GM18909 (cell line): ENCODE measurements at regions not wholly inside any gene's neighbourhood (a gene's known extent, or its start where the extent isn't known, plus 50 kb on each side); places are given as distances from the start of the nearest gene placed in this dataset.

Experiments
- ATAC-seq: cut with Tn5 transposase; IDR thresholded peaks from one replicate; pipeline ENCODE4 v1.9.1; 2021; ENCODE audit warnings: mild to moderate bottlenecking; ENCODE audit not compliant: unreplicated experiment, poor library complexity

DNA sequence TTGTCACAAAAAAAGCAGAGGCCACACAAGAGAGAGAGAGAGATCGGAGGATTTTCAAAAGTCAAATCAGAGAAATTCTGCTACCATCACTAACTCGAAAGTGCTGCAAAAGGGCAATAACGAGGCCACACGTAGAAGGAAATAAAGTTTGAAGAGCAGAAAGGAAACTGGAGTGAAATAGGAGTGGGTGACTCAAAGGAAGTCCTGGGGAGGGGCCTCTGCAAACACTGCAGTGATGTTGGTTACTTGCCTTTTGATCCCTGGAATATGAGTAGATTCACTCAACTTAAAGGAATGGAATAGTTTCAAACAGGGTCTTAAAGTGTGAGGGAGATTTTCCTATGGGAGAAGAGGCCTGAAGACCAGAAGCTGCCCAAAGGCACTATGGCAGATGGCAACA is 663.4 kb upstream of the LCORL start:
- ATAC-seq, result no peak

DNA sequence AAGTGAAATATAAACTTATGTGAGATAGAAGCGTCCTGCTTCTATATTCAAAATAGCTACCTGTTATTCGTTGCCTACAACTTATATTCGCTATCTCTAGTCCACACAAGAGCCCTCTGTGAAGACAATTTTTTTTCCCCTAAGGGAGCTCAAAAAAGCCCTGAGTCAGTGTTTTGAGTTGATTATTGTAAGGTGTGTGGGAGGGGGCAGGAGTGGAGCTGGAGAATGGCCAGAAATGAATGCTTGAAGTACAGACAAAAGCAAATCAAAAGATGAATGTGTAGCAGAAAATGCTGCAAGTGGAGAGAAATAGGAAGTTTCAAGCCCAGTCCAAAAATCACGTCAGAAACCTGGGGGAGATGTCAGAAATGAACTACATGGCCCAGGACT is 655.0 kb upstream of the LCORL start:
- no peak for ATAC-seq

DNA sequence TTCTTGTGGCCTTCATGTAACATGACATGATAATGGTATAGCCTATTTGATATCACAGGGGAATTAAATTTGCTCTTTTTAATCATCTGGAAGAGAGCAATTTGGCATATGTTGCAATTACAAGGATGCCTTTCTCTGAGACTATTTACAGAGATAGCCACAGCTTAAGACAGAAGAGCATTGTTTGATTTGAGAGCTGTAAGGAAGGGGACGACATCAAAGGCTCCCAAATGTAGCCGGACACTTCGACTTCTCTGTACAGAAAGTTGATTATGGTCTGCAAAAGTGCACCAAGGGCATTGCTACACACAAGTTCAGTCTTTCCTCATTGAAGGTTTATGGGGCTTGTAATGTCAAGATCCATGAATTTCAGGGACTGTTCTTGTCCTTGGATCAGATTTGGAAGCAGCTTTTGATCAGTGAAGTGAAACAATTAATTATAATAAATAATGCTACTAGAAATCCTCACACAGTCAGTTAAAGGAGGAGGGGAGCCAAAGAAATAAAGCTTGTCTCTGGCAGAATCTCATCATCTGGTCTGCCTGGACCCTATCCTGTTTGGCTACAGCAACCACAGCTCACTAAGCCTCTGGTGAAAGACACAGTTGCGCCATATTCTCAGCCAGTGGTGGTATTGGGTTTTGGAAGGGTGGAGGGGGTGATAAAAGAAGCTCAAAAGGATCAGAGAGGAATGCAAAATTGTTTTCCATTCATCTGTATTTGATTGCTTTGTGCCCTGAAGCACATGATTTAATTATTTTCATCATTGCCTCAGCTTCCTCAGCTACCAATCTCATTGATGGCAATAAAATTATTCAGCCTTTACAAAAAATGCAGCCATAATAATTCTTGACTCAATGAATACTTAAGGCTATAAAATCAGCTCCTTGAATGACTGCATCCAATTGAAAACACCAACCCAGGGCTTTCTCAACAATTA is 654.3 kb upstream of the LCORL start:
- ATAC-seq, result no peak

- ATAC-seq, result no peak
Observed at GRCh38 chr4:18670034-18670433, 648.5 kb upstream of the LCORL start.

DNA sequence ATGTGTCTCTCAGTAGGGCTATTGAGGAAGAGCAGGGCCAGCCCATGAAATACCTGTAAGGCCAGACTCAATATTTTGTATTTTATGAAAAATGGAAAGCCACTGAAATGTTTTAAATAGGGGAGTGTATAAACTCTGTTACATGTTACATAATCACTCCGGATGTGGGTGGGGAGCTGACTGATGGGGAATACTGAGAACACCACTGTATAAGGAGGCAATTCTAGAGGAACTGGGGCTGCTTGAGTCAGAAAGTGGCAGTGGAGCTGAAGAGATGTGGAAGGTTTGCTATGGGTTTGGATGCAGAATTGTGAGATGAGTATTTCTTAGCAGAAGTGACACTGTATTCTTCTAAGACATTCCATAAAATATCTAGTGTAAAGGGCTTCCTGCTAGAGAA is 647.8 kb upstream of the LCORL start:
- ATAC-seq, result no peak

DNA sequence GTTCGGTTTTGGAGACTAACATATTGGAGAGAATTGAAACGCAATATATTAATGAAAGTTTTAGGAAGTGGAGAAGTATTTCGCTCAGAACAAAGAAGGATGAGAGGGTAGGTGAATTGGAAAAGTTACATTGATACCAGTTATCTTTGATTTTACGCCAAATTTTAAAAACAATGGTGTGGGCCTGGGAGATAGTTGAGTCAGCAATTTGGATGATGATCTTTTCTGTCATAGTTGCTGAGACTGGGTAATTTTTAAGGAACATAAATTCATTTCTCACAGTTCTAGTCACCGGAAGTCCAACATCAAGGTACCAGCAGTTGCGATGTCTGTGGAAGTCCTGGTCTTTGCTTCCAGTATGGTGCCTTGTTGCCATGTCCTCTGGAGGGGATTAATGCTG is 644.8 kb upstream of the LCORL start:
- no peak for ATAC-seq

DNA sequence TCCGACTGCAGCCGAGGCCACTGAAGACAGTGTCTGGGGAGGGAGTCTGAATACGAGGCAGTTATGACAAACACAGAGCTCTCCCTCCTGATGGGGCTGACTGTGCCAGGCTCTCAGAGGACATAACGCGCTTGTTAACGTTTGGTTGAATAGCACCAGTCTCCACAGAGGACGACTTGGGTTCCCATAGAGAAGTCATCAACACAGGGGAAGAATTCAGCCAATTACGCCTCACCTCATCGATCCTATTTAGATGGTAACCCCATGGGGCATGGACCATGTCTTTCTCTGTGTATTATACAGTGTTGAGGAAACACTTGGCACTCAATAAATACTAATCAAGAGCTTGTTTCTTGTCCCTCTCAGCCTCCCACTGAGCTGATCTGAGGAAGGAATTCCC is 642.6 kb upstream of the LCORL start:
- ATAC-seq, result no peak

DNA sequence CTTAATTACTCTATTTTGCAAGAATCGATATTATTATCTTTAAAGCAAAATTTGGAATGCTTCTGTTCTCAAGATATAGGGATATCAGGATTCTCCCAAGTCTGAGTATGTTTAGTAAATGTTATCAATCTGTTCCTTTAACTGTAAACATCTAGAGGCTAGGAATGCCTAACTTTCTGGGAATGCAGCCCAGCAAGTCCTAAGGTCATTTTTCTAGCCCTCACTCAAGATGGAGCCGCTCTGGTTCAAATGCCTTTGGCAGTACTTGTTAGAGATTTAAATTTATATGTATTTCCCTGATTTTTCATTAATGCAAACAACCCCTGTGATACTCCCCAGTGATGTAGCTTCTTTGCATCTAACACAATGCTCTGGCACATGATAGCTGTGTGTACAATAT is 623.8 kb upstream of the LCORL start:
- no peak for ATAC-seq

- no peak for ATAC-seq
Observed at GRCh38 chr4:18641334-18641733, 619.8 kb upstream of the LCORL start.

DNA sequence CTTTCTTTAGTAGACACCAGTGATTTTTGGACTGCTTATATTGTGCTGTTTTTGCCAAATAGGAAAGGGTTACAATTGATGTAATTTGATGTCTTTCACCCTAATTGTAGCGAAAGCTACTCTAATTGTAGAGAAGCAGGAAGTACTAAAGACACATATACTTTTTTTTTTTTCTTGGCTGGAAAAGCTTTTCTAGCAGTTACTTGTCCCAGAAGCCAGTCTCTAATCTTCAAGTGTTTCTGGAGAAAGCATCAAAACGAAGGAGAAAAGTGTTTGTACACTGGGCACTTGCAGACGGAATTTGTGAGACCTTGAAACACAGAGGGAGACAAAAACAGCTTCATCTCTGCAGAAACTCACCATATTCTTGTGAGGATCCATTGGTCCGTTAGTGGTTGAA is 616.5 kb upstream of the LCORL start:
- ATAC-seq, result no peak

GRCh38 chr4:18636001-18636585 is 614.5 kb upstream of the LCORL start:
- no peak for ATAC-seq

DNA sequence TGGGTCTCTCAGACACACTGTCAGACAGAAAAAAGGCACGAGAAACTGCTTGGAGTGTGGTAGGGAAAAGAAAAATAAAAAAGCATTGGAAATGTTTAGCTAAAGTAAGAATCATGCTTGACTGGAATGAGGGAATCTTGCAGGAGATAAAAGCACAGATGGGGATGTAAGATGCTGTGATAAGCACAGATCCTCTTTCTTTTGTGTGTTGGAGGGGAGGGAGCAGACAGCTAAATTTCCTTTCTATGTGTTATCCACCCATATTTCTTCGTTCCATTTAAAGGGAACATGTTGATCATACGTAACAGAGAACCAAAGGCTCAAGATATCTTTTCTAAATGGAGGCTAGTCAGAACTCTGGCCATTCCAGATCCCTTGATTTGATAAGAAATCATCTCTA is 614.0 kb upstream of the LCORL start:
- no peak for ATAC-seq

DNA sequence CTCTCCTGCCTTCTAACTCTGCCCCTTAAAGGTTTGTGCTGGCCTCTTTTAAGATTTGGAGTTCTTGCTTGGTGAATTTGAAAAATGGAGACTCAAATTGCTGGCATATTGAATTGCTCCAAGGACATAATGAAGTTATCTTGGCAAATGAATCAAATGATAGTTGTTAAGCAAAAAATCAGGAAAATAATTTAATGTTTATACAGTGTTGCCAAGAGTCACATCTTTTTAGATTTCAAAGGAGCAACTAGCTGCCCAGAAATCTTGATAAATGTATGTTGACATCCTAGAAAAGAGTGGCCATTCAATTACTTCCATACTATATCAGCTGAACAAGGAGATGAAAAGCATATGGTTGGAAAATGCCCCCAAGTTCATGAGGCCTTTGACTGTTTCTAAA is 610.0 kb upstream of the LCORL start:
- no peak for ATAC-seq

GRCh38 chr4:18630218-18631110 is 608.9 kb upstream of the LCORL start:
- no peak for ATAC-seq

- no peak for ATAC-seq
Observed at GRCh38 chr4:18627447-18628005, 606.0 kb upstream of the LCORL start.

GRCh38 chr4:18626996-18627395 is 605.4 kb upstream of the LCORL start:
- ATAC-seq, result no peak

GRCh38 chr4:18626366-18626765 is 604.8 kb upstream of the LCORL start:
- ATAC-seq, result no peak

GRCh38 chr4:18621186-18621585 is 599.6 kb upstream of the LCORL start:
- no peak for ATAC-seq

GRCh38 chr4:18616720-18617119 is 595.2 kb upstream of the LCORL start:
- ATAC-seq, result no peak

GRCh38 chr4:18611026-18611425 is 589.5 kb upstream of the LCORL start:
- no peak for ATAC-seq
